KBM-7 (cell line): ENCODE measurements at regions not wholly inside any gene's neighbourhood (a gene's known extent, or its start where the extent isn't known, plus 50 kb on each side); places are given as distances from the start of the nearest gene placed in this dataset.

Source experiments
- DNase-seq: peaks from one replicate; pipeline ENCODE4 v3.0.0-alpha.2; 2015
- in situ Hi-C: fragments of 300-500 bp; cut with MboI; formaldehyde crosslinking; loops from 2 replicates; pipeline ENCODE4 v1.14.3; 2020; ENCODE audit warnings: low sequenced_read_pairs, low pct_unique_long_range_greater_than_20kb, mixed read lengths

DNA sequence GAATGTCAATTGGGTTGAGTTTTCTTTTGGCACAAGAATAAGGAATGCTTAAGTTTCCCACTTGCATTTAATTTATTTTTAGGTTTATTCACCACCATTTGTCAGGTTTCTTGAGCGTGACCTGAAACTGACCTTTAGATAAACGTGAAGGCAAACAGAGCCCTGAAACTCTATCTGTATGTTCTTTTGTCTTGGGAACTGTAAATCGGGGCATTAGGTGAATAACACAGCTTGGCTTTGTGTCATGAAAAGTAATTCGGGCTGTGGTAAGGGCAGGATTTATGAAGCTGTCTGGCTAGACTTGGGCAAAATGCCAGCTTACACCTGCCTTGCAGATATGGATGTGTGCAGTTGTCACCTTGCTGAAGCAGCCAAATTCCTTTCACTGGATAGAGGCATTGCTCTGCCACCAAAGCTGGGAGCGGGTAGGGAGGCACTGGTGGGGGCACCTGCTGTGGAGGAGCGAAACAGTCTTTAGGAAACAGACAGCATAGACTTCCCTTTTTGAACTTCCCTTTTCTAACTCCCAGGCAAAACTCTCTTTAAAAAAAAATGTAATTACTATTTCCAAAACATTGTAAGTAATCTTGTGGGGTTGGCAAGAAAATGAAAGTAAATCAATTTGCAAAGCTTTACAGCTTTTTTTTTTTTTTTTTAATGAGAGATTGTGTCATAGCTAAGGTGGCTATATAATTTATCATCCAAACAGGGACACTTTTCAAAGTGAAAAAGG, 545.2 kb downstream of the CSNK1G3 start:
- DNase-seq, result peak; percentile 98
- in situ Hi-C loops, result no loop called here

GRCh38 chr5:124056326-124056990, 544.5 kb downstream of the CSNK1G3 start:
- in situ Hi-C loops, result no loop called here
- DNase-seq, result no peak

DNA sequence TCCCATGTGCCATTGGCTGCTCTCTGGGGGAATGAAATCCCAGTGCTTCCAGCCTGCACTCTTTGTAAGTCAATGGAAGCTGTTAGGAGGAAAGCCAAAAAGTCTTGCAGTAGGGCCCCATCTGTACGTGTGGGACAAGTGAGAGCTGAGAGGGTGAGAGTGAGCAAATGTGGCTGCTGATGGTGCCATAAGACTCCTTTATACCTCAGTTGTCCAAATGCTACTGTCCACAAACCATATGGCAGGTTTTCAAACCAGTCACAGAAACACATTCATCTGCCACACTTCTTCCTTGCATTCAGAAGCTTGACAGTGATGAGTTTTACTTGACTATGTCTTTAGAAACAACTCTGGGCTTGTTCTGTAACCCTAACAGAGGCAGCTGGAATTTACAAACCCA, 543.8 kb downstream of the CSNK1G3 start:
- in situ Hi-C loops, result no loop called here
- DNase-seq, result no peak

- no peak for DNase-seq
- in situ Hi-C loops, result no loop called here
These were observed 542.6 kb downstream of the CSNK1G3 start for GRCh38 chr5:124054564-124054963.

- in situ Hi-C loops, result no loop called here
- no peak for DNase-seq
These were observed 541.4 kb downstream of the CSNK1G3 start for GRCh38 chr5:124053340-124053739.

GRCh38 chr5:124052201-124052600, 540.2 kb downstream of the CSNK1G3 start:
- in situ Hi-C loops, result no loop called here
- no peak for DNase-seq

GRCh38 chr5:124050120-124050770, 538.3 kb downstream of the CSNK1G3 start:
- in situ Hi-C loops, result no loop called here
- DNase-seq, result no peak

DNA sequence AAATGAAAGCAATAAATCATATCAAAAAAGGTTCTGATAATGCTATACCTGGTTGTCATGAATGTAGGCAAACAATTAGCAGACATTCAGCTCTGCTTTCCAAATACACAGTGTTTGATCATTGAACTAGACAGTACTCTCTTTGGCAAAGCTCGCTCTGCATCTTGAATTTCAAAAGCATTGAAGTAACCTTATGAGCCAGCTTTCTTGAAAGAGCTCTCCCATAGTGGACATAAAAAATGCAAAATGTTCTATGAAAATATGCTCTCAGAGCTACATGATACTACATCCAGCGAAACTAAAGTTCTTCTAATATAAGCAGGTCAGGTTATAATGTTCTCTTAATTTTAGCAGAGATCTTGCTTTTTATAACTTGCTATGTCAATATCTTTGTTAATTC, 533.4 kb downstream of the CSNK1G3 start:
- in situ Hi-C loops, result no loop called here
- no peak for DNase-seq

GRCh38 chr5:124044613-124045012, 532.6 kb downstream of the CSNK1G3 start:
- no peak for DNase-seq
- in situ Hi-C loops, result no loop called here

DNA sequence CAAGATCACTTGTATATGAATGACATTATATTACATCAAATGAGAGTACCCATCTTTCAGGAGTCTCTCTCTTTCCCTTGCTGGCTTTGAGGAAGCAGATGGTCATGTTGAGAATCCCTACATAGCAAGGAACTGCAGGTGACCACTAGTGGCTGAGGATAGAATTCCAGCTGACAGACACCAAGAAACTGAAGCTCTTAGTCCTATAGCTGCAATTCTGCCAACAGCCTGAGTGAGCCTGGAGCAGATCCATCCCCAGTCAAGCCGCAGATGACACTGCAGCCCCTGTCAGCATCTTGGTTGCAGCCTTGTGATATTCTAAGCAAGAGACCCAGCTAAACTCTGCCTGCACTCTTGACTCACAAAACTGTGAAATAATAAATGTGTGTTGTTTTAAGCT, 531.5 kb downstream of the CSNK1G3 start:
- in situ Hi-C loops, result no loop called here
- DNase-seq, result peak; percentile 61

DNA sequence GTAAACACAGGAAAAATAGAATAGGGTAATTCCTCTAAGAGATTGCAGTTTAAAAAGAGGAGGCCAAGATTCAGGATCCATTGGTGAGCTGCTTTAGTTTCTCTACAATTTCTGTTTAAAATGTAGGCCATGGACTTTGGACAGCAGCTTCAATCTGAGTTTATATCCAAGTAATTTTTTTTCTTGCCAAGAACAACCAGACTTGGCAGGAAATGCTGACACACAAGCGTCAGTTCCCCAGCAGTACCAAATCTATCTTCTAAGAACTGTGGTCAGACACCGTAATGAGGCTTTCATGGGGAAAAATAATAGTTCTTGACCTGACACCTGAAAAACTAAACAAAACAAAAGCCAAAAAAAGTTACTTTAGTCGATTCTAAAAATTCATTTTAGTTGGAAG, 528.8 kb downstream of the CSNK1G3 start:
- no peak for DNase-seq
- in situ Hi-C loops, result no loop called here

- in situ Hi-C loops, result no loop called here
- DNase-seq, result no peak
These were observed 527.4 kb downstream of the CSNK1G3 start for GRCh38 chr5:124039410-124039809.

GRCh38 chr5:124036786-124037185, 524.8 kb downstream of the CSNK1G3 start:
- DNase-seq, result no peak
- in situ Hi-C loops, result no loop called here

DNA sequence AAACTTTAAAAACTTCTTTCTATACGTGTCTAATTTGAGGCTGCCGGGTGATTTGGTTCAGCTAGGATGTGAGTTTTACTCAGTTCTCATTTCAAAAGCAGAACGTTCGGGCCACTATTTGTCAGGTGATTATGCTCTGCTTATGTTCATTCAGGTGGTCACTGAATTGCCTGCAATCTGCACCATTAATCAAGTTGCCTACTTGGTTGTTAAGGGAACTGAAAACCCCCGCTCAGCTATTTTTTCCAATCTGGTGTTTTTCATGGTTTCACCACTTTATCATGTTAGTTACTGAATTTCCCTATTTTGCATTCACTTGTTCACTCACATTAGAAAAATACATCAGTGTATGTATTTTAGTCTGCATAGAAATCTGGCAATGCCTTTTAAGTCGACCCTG, 523.0 kb downstream of the CSNK1G3 start:
- DNase-seq, result no peak
- in situ Hi-C loops, result no loop called here

- DNase-seq, result peak; percentile 36
- in situ Hi-C loops, result no loop called here
These were observed 522.2 kb downstream of the CSNK1G3 start for GRCh38 chr5:124034083-124034700.

GRCh38 chr5:124030043-124030491, 518.1 kb downstream of the CSNK1G3 start:
- in situ Hi-C loops, result no loop called here
- DNase-seq, result no peak

GRCh38 chr5:124027441-124027840, 515.5 kb downstream of the CSNK1G3 start:
- in situ Hi-C loops, result no loop called here
- no peak for DNase-seq

DNA sequence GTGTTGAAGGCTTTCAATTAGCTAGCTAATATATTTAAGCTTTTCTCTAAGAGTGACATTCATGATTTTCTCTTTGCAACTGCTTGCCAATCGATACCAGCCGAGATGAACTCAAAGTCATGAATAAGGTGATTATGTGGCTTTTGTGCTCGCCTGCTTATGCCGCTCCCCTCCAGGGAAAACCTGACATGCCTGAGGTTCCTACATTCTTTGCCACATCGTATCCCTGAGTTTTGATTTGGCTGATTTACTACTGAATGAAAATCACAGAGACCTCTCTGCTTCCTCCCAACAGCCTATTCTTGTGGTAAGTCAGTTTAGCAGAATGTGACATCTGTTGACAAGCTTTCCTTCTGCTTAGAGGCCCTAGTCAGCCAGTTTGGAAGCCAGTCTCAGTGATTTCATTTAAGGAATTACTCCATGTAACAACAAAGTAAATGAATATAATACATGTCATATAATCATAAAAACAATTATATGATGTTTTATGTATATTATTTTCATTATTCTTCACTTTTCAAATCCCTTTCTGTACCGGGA, 513.4 kb downstream of the CSNK1G3 start:
- in situ Hi-C loops, result no loop called here
- no peak for DNase-seq

DNA sequence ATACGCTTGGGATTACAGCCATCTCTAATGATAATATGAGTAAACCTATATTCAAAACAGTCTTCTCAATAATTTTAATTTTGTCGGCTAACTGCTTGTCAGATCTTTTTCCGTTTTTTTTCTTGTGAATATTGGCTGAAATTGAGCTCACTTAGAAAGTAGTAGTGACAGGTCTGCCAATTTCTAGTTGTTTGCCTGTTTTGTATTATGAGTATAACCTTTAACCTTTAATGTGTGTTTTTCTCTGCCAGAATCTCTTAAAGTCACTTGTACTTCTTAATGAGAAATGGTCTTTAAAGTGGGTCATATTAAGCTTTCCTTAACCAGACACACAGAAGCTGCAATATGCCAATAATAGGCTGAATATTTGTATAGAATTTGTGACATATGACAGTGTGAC, 511.0 kb downstream of the CSNK1G3 start:
- DNase-seq, result no peak
- in situ Hi-C loops, result no loop called here

DNA sequence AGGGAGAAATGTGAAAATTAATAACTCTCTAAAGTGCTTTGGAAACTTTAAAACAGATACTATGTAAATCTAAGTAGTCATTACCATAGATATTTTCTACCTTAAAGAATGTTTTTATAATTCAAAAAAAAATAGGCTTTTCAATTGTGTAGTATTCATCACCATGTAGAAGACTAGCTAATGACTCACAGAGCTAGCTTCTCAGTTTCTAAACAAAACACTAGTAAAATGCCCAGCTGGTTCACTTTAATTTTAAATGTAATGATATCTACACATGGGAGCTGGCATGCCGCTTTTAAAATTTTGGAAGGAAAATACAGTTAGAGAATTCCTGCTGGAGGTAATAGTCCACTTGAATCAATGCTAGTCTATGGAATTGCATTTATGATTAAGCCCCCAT, 509.8 kb downstream of the CSNK1G3 start:
- in situ Hi-C loops, result no loop called here
- DNase-seq, result no peak
